Right lobe of liver (tissue), 6 donors: ENCODE measurements at regions not wholly inside any gene's neighbourhood (a gene's known extent, or its start where the extent isn't known, plus 50 kb on each side); places are given as distances from the start of the nearest gene placed in this dataset.

ENCODE experiments used
- ATAC-seq, 4 donors: fragments of 200-7000 bp; cut with Tn5 transposase; one replicate each; pipeline ENCODE4 v1.9.1; 2020; ENCODE audit warnings: mild to moderate bottlenecking in 4 of 4, moderate library complexity in 4 of 4
- DNase-seq, 3 donors: peaks; one replicate each; pipeline ENCODE4 v3.0.0-alpha.2; 2020
- H3K27ac ChIP-seq, 3 donors: fragments of 200-600 bp; one replicate each; pipeline ENCODE4 v1.8.0; 2022
- H3K27me3 ChIP-seq, 2 donors: fragments of 200-600 bp; one replicate each; pipeline ENCODE4 v1.8.0; 2022
- H3K36me3 ChIP-seq, 4 donors: fragments of 200-600 bp; sonication (generic) in 1 of 4; one replicate each; pipeline versions ENCODE4 v1.5.1 to v1.8.0; 2017 to 2022; ENCODE audit warnings: control low read depth in 1 of 4
- H3K4me1 ChIP-seq, 4 donors: fragments of 200-600 bp; sonication (generic) in 1 of 4; one replicate each; pipeline versions ENCODE4 v1.5.1 to v1.8.0; 2017 to 2022; ENCODE audit warnings: control low read depth in 1 of 4
- H3K4me3 ChIP-seq, 3 donors: fragments of 200-600 bp; one replicate each; pipeline ENCODE4 v1.8.0; 2022
- H3K9me3 ChIP-seq, 4 donors: fragments of 200-600 bp; sonication (generic) in 1 of 4; one replicate each; pipeline versions ENCODE4 v1.5.1 to v1.8.0; 2017 to 2022; ENCODE audit warnings: control low read depth in 1 of 4
- CTCF ChIP-seq, 4 donors: fragments of 200-600 bp in 3 of 4; fragments of 450-650 bp in 1 of 4; IDR thresholded peaks; one replicate each; pipeline versions ENCODE4 v1.5.1 to v1.8.0; 2016 to 2022; ENCODE audit warnings: antibody characterized with exemption in 4 of 4, mild to moderate bottlenecking in 2 of 4
- POLR2A ChIP-seq: fragments of 450-650 bp; IDR thresholded peaks from one replicate; pipeline ENCODE4 v1.6.1; 2017; ENCODE audit warnings: antibody characterized with exemption, mild to moderate bottlenecking
- WGBS: methylation state at CpG from one replicate; pipeline ENCODE4 v1.1.6; 2018; ENCODE audit warnings: low coverage, low lambda C conversion rate; ENCODE audit not compliant: insufficient coverage; ENCODE audit errors: missing lambda C conversion rate; 5-methylcytosine and 5-hydroxymethylcytosine counted together
- intact Hi-C, 2 donors: fragments of 100-400 bp; cut with DNase I; formaldehyde crosslinking; loops; one replicate each; pipeline versions ENCODE4 v1.11.2 to v1.14.1; 2022
- donor health status: DM: no; HTN: yes; CAD: no.
- donor health status: DM: no; HTN: no; CAD: no.
- donor health status: DM: no; HTN: no; CAD: no.
- donor health status: DM: no; HTN: yes; CAD: no.
- donor health status: DM: no; HTN: yes; CAD: no.

DNA sequence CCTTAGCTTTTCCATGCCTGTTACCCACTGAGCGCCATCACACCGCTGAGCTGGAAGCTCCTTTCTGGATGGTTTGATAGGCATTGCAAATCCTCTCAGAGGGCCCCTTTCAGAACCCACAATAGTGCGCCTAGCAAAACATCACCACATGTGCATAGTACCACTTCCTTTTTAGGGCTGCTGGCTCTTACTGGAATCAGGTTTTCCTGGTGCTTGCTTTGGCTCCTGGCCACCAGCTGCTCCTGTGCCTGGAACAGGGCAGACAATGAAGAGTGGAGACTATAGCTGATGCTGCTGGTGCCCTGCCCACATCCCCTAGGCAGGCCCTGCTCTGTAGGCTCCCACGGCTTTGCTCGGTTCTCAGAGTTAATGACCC is 163.6 kb upstream of the SEMA6A start:
- Histone ChIP-seq H3K9me3 (no peaks in the 10 kb centered on the region), H3K4me3 (no peak overlapping the region), H3K27me3 (no peaks in the 10 kb centered on the region), H3K27ac (no peak overlapping the region), H3K4me1 (no peaks in the 10 kb centered on the region), H3K36me3 (no peaks in the 10 kb centered on the region)
- ATAC-seq, result peak in 1 of 4 donors; percentile 28
- intact Hi-C loops, result no loop called here
- WGBS, result 92% methylated on average over 2 of the region's 5 CpGs
- no peak for DNase-seq
- no peak for TF ChIP-seq POLR2A
- no peak for TF ChIP-seq CTCF (IDR thresholded peaks at IDR 0.05)

DNA sequence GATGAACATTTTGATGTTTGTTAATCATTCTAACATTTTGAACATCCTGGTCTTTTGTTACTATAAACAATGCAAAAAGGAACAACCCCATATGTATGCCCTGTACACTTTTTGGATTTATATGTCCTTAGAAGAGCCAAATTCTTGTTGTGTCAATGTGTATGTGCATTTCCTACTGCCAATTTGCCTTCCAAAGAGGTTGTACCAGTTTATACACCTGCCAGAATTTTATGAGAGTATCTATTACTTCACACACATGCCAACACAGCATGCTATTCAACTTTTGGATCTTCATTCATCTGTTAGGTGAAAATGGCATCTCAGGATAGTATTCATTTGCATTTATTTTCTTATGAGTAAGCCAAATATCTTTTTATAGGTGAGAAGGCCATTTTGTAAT is 162.0 kb upstream of the SEMA6A start:
- H3K9me3 ChIP-seq, result no peaks in the 10 kb centered on the region
- no peaks in the 10 kb centered on the region for H3K36me3 ChIP-seq
- ATAC-seq, result no peak
- H3K4me3 ChIP-seq, result no peak overlapping the region
- no peaks in the 10 kb centered on the region for H3K4me1 ChIP-seq
- intact Hi-C loops, result no loop called here
- H3K27ac ChIP-seq, result no peak overlapping the region
- DNase-seq, result no peak
- TF ChIP-seq CTCF (IDR thresholded peaks at IDR 0.05) (no peak), POLR2A (no peak)
- H3K27me3 ChIP-seq, result no peaks in the 10 kb centered on the region

DNA sequence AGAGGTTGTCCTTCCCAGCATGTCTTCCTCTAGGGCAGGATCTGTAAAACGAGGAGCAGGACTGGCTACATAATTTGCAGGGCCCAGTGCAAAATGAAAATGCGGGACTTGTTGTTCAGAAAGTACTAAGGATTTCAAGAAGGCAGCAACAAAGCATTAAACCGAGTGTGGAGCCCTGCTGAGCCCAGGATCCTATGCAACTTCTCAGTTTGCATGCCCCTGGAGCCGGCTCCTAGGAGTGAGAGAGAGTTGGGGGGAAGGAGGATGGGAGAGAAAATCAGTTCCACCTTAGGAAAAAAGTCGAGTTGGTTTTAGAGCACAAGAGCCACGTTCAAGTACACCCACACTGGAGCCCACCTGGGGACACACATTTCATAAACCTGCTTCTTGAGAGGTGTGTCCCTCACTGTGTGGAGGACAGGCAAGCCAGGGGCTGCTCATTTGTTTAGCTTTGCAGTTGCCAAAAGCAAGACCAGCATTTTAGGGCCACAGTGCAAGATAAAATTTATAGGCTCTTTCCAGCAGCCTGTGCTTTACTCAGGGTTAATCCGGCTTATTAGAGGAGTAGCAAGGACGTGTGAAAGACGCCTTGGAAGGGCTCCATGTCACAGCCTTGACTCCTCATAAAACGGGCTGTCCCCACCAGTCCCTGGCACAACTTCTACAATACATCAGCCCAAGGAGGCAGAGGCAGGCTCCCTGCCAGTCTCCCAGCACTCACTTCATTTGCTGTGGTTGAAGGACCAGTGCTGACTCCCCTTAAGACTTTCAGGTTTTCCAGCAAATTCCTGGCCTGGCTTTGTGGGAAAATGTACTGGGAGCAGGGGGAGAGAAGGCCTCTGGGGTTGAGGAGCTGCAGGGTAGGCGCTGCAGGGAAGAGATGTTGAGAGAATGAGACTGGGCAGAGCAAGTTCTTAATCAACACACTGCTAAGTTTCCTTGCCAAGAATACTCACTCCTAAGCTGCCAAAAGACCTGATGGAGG is 159.7 kb upstream of the SEMA6A start:
- H3K9me3 ChIP-seq, result no peaks in the 10 kb centered on the region
- intact Hi-C loops, result no loop called here
- no peak overlapping the region for H3K4me3 ChIP-seq
- no peaks in the 10 kb centered on the region for H3K27me3 ChIP-seq
- H3K36me3 ChIP-seq, result no peaks in the 10 kb centered on the region
- ATAC-seq, result no peak
- 48% methylated on average over 7 of the region's 11 CpGs for WGBS
- no peak for TF ChIP-seq CTCF (IDR thresholded peaks at IDR 0.05)
- TF ChIP-seq POLR2A, result no peak
- no peak for DNase-seq
- H3K4me1 ChIP-seq, result no peaks in the 10 kb centered on the region
- no peak overlapping the region for H3K27ac ChIP-seq

- Histone ChIP-seq H3K27ac (no peak overlapping the region), H3K9me3 (no peaks in the 10 kb centered on the region), H3K4me1 (no peaks in the 10 kb centered on the region), H3K36me3 (no peaks in the 10 kb centered on the region), H3K4me3 (no peak overlapping the region), H3K27me3 (no peaks in the 10 kb centered on the region)
- 29% methylated on average over 2 of the region's 2 CpGs for WGBS
- no peak for ATAC-seq
- intact Hi-C loops, result no loop called here
- no peak for DNase-seq
- TF ChIP-seq CTCF (IDR thresholded peaks at IDR 0.05) (no peak), POLR2A (no peak)
Observed at GRCh38 chr5:116732591-116732990, 158.0 kb upstream of the SEMA6A start.
